ENCODE measurements at regions not wholly inside any gene's neighbourhood (a gene's known extent, or its start where the extent isn't known, plus 50 kb on each side); places are given as distances from the start of the nearest gene placed in this dataset.

GRCh38 chr6:170461111-170461510 lies 92.0 kb downstream of the PSMB1 start:
- H3K4me3 ChIP-seq (replicated peaks in 1 of 2; ENCODE audit: low read depth in 2 of 2, low read length in 2 of 2): no peak overlapping the region
- no peak for TF ChIP-seq CTCF (IDR thresholded peaks at IDR 0.05; ENCODE audit: low read depth, low read length)
- no peak for DNase-seq (ENCODE audit: low read depth in 2 of 2)

GRCh38 chr6:170460641-170461040 lies 92.5 kb downstream of the PSMB1 start:
- no peak for TF ChIP-seq CTCF (IDR thresholded peaks at IDR 0.05; ENCODE audit: low read depth, low read length)
- no peak overlapping the region for H3K4me3 ChIP-seq (replicated peaks in 1 of 2; ENCODE audit: low read depth in 2 of 2, low read length in 2 of 2)
- DNase-seq (ENCODE audit: low read depth in 2 of 2): no peak

GRCh38 chr6:170459451-170459850 lies 93.7 kb downstream of the PSMB1 start:
- TF ChIP-seq CTCF (IDR thresholded peaks at IDR 0.05; ENCODE audit: low read depth, low read length): no peak
- peak; percentile 46 to 65 for DNase-seq (ENCODE audit: low read depth in 2 of 2)
- peak overlapping the region; percentile 17 to 43 for H3K4me3 ChIP-seq (replicated peaks in 1 of 2; ENCODE audit: low read depth in 2 of 2, low read length in 2 of 2)

- TF ChIP-seq CTCF (IDR thresholded peaks at IDR 0.05; ENCODE audit: low read depth, low read length): no peak
Measured at GRCh38 chr6:170456886-170457698, 96.0 kb downstream of the PSMB1 start.

More at GRCh38 chr6:170456886-170457698, 96.0 kb downstream of the PSMB1 start:
- no peak overlapping the region for H3K4me3 ChIP-seq (replicated peaks in 1 of 2; ENCODE audit: low read depth in 2 of 2, low read length in 2 of 2)
- DNase-seq (ENCODE audit: low read depth in 2 of 2): peak in 1 of 2 donors; percentile 32
